Urothelium cell line (cell line): ENCODE measurements at regions not wholly inside any gene's neighbourhood (a gene's known extent, or its start where the extent isn't known, plus 50 kb on each side); places are given as distances from the start of the nearest gene placed in this dataset.
A peak's percentile ranks its signal among the peaks of the same experiment; 100 is the strongest.
"Not testable (repeated sequence)": the region's sequence is repeated elsewhere in the genome, so short reads cannot be mapped to it uniquely, and the experiment has no call there.

Experiments used
- DNase-seq: peaks from one replicate; pipeline ENCODE4 v3.0.0; 2011; ENCODE audit warnings: low spot score, mixed read lengths
- FAIRE-seq: peaks from 2 replicates; lab custom pipeline; 2011; peaks lifted over from hg19 to GRCh38; lab: Jason Lieb, UNC

GRCh38 chr1:166602801-166603200, 236.5 kb upstream of the POGK start:
- DNase-seq, FAIRE-seq: not testable (repeated sequence)

GRCh38 chr1:166603296-166603695, 236.0 kb upstream of the POGK start:
- DNase-seq: no peak
- no peak for FAIRE-seq

GRCh38 chr1:166605137-166605536, 234.1 kb upstream of the POGK start:
- DNase-seq: no peak
- FAIRE-seq: no peak

- FAIRE-seq (no peak), DNase-seq (no peak)
These were observed 226.4 kb upstream of the POGK start for GRCh38 chr1:166612886-166613285.

- DNase-seq (no peak), FAIRE-seq (no peak)
These were observed 223.1 kb upstream of the POGK start for GRCh38 chr1:166616206-166616605.

- FAIRE-seq (no peak), DNase-seq (no peak)
These were observed 212.6 kb upstream of the POGK start for GRCh38 chr1:166626711-166627110.

GRCh38 chr1:166627558-166627957, 211.7 kb upstream of the POGK start:
- no peak for DNase-seq
- no peak for FAIRE-seq

GRCh38 chr1:166628259-166628658, 211.0 kb upstream of the POGK start:
- DNase-seq (no peak), FAIRE-seq (no peak)

GRCh38 chr1:166629946-166630345, 209.3 kb upstream of the POGK start:
- FAIRE-seq (no peak), DNase-seq (no peak)

GRCh38 chr1:166630369-166630768, 208.9 kb upstream of the POGK start:
- FAIRE-seq (no peak), DNase-seq (no peak)

- no peak for FAIRE-seq
These were observed 201.1 kb upstream of the POGK start for GRCh38 chr1:166638137-166638536.

GRCh38 chr1:166657228-166657627, 182.0 kb upstream of the POGK start:
- DNase-seq, FAIRE-seq: not testable (repeated sequence)

More at GRCh38 chr1:166638137-166638536, 201.1 kb upstream of the POGK start:
- no peak for DNase-seq

- not testable (repeated sequence) for DNase-seq, FAIRE-seq
These were observed 172.5 kb upstream of the POGK start for GRCh38 chr1:166666790-166667189.

GRCh38 chr1:166667600-166667999, 171.7 kb upstream of the POGK start:
- not testable (repeated sequence) for DNase-seq, FAIRE-seq

- FAIRE-seq: no peak
These were observed 167.6 kb upstream of the POGK start for GRCh38 chr1:166671627-166672026.

GRCh38 chr1:166673722-166674121, 165.6 kb upstream of the POGK start:
- FAIRE-seq: no peak
- no peak for DNase-seq

More at GRCh38 chr1:166671627-166672026, 167.6 kb upstream of the POGK start:
- DNase-seq: no peak

- DNase-seq: peak; percentile 12
- no peak for FAIRE-seq
These were observed 164.1 kb upstream of the POGK start for GRCh38 chr1:166675213-166675612.

- FAIRE-seq: no peak
- DNase-seq: no peak
These were observed 162.3 kb upstream of the POGK start for GRCh38 chr1:166676981-166677380.

GRCh38 chr1:166679369-166679768, 159.9 kb upstream of the POGK start:
- FAIRE-seq (no peak), DNase-seq (no peak)

GRCh38 chr1:166682588-166682987, 156.7 kb upstream of the POGK start:
- FAIRE-seq (no peak), DNase-seq (no peak)

- FAIRE-seq, DNase-seq: not testable (repeated sequence)
These were observed 154.6 kb upstream of the POGK start for GRCh38 chr1:166684669-166685068.

- DNase-seq (no peak), FAIRE-seq (no peak)
These were observed 154.1 kb upstream of the POGK start for GRCh38 chr1:166685200-166685599.

- DNase-seq, FAIRE-seq: not testable (repeated sequence)
These were observed 153.4 kb upstream of the POGK start for GRCh38 chr1:166685891-166686290.
